ENCODE measurements at regions not wholly inside any gene's neighbourhood (a gene's known extent, or its start where the extent isn't known, plus 50 kb on each side); places are given as distances from the start of the nearest gene placed in this dataset.

DNA sequence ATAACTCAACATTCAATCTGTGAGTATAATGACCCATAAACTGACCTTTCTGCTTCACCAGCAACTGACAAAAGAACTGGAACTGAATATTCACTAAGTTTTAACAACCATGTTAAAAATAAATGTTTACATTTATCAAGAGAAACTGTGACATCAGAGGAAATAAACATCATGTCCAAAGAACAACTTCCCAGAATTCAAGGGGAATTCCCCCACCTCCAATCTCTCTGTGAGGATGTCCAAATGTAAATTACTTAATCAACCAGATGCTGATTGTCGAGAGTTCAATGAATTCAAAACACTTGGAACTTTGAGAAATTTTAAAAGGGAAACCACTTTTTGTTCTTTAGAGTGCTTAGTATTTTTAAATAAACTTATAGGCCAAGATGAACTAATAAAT lies 365.6 kb upstream of the ADGRL2 start:
- Mint-ChIP-seq H3K4me3 (ENCODE audit: unreplicated experiment) (no peak overlapping the region), H3K27ac (ENCODE audit: unreplicated experiment) (no peak overlapping the region), H3K4me1 (ENCODE audit: low read depth, unreplicated experiment) (no peaks in the 10 kb centered on the region), H3K27me3 (ENCODE audit: insufficient read depth, unreplicated experiment) (no peaks in the 10 kb centered on the region), H3K36me3 (ENCODE audit: insufficient read depth, unreplicated experiment) (no peaks in the 10 kb centered on the region), H3K9me3 (ENCODE audit: unreplicated experiment) (no peaks in the 10 kb centered on the region)
- BruUV-seq (replicated peaks): no TSS peak
- no peak for DNase-seq
- ChIA-PET POLR2A (no interaction called here), CTCF (no interaction called here)
- Histone ChIP-seq H3K4me1 (no peaks in the 10 kb centered on the region), H3K27me3 (replicated peaks; ENCODE audit: control insufficient read depth, insufficient read depth, low read length) (no peaks in the 10 kb centered on the region), H3K9me3 (no peaks in the 10 kb centered on the region), H3K4me3 (ENCODE audit: low read depth, low read length) (no peak overlapping the region), H3K36me3 (ENCODE audit: control insufficient read depth, insufficient read depth, low read length) (no peaks in the 10 kb centered on the region)
- TF ChIP-seq, protein P1, sequence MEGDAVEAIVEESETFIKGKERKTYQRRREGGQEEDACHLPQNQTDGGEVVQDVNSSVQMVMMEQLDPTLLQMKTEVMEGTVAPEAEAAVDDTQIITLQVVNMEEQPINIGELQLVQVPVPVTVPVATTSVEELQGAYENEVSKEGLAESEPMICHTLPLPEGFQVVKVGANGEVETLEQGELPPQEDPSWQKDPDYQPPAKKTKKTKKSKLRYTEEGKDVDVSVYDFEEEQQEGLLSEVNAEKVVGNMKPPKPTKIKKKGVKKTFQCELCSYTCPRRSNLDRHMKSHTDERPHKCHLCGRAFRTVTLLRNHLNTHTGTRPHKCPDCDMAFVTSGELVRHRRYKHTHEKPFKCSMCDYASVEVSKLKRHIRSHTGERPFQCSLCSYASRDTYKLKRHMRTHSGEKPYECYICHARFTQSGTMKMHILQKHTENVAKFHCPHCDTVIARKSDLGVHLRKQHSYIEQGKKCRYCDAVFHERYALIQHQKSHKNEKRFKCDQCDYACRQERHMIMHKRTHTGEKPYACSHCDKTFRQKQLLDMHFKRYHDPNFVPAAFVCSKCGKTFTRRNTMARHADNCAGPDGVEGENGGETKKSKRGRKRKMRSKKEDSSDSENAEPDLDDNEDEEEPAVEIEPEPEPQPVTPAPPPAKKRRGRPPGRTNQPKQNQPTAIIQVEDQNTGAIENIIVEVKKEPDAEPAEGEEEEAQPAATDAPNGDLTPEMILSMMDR (IDR thresholded peaks at IDR 0.05; ENCODE audit: insufficient read depth in 1 of 2, low read depth in 1 of 2, low read length in 1 of 2, severe bottlenecking in 1 of 2, unreplicated experiment in 1 of 2): no peak
- intact Hi-C loops (cut with micrococcal nuclease; ENCODE audit: unreplicated experiment): no loop called here

DNA sequence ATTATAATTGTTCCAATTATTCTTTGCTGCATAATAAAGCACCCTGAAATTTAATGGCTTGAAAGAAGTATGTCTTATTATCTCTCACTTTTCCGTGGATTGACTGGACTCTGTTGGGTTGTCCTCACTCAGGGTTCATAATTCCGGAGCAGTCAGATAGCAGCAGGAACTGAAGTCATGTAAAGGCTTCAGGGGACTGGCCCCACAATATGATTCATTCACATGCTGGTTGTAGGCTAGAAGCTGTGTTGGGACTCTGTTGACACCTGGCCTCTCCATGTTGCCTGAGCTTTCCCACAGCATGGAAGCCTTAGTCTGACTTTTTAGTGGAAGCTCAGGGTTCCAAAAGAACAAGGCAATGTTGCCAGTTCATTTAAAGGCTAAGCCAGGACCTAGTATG lies 367.1 kb upstream of the ADGRL2 start:
- BruUV-seq (replicated peaks): no TSS peak
- CTCF ChIA-PET: no interaction called here
- no peaks in the 10 kb centered on the region for H3K36me3 Mint-ChIP-seq (ENCODE audit: insufficient read depth, unreplicated experiment)
- H3K27me3 Mint-ChIP-seq (ENCODE audit: insufficient read depth, unreplicated experiment): no peaks in the 10 kb centered on the region
- H3K9me3 ChIP-seq: no peaks in the 10 kb centered on the region
- no peak overlapping the region for H3K4me3 ChIP-seq (ENCODE audit: low read depth, low read length)
- POLR2A ChIA-PET: no interaction called here
- DNase-seq: no peak
- no peaks in the 10 kb centered on the region for H3K36me3 ChIP-seq (ENCODE audit: control insufficient read depth, insufficient read depth, low read length)
- no peak overlapping the region for H3K4me3 Mint-ChIP-seq (ENCODE audit: unreplicated experiment)
- no peaks in the 10 kb centered on the region for H3K4me1 Mint-ChIP-seq (ENCODE audit: low read depth, unreplicated experiment)
- no peaks in the 10 kb centered on the region for H3K4me1 ChIP-seq
- H3K27me3 ChIP-seq (replicated peaks; ENCODE audit: control insufficient read depth, insufficient read depth, low read length): no peaks in the 10 kb centered on the region
- no peaks in the 10 kb centered on the region for H3K9me3 Mint-ChIP-seq (ENCODE audit: unreplicated experiment)
- intact Hi-C loops (cut with micrococcal nuclease; ENCODE audit: unreplicated experiment): no loop called here
- H3K27ac Mint-ChIP-seq (ENCODE audit: unreplicated experiment): no peak overlapping the region
- TF ChIP-seq, protein P1 (IDR thresholded peaks at IDR 0.05; ENCODE audit: insufficient read depth in 1 of 2, low read depth in 1 of 2, low read length in 1 of 2, severe bottlenecking in 1 of 2, unreplicated experiment in 1 of 2): no peak

DNA sequence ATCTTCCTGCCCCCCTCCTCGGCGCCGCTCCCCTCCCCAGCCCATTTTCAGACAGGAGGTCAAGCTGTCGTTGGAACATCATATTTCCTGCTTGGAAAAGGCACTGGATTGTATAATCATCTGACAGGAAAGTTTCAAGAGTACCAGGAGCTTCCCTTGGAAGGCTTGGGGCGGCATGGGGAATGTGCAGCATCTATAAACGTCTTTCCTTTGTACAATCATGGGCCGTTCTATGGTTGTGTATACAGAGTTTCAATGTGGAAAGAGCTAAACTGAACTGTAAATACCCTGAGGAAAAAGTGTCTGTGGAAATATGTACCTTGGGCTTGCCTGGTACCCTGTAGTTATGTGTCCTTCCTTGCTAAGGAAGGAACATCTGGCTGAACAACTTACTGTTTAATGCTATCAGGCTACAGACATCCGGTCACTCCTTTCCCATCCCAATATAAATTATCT lies 368.1 kb upstream of the ADGRL2 start:
- no peaks in the 10 kb centered on the region for H3K9me3 Mint-ChIP-seq (ENCODE audit: unreplicated experiment)
- H3K36me3 Mint-ChIP-seq (ENCODE audit: insufficient read depth, unreplicated experiment): no peaks in the 10 kb centered on the region
- no peak overlapping the region for H3K4me3 ChIP-seq (ENCODE audit: low read depth, low read length)
- H3K36me3 ChIP-seq (ENCODE audit: control insufficient read depth, insufficient read depth, low read length): no peaks in the 10 kb centered on the region
- H3K4me3 Mint-ChIP-seq (ENCODE audit: unreplicated experiment): no peak overlapping the region
- DNase-seq: no peak
- no TSS peak for BruUV-seq (replicated peaks)
- TF ChIP-seq, protein P1 (IDR thresholded peaks at IDR 0.05; ENCODE audit: insufficient read depth in 1 of 2, low read depth in 1 of 2, low read length in 1 of 2, severe bottlenecking in 1 of 2, unreplicated experiment in 1 of 2): no peak
- no peaks in the 10 kb centered on the region for H3K9me3 ChIP-seq
- H3K27ac Mint-ChIP-seq (ENCODE audit: unreplicated experiment): no peak overlapping the region
- H3K27me3 ChIP-seq (replicated peaks; ENCODE audit: control insufficient read depth, insufficient read depth, low read length): no peaks in the 10 kb centered on the region
- CTCF ChIA-PET: no interaction called here
- intact Hi-C loops (cut with micrococcal nuclease; ENCODE audit: unreplicated experiment): no loop called here
- H3K4me1 ChIP-seq: no peaks in the 10 kb centered on the region
- POLR2A ChIA-PET: no interaction called here
- H3K4me1 Mint-ChIP-seq (ENCODE audit: low read depth, unreplicated experiment): peaks cover 7% of the 10 kb centered on the region
- H3K27me3 Mint-ChIP-seq (ENCODE audit: insufficient read depth, unreplicated experiment): no peaks in the 10 kb centered on the region

Measured in Caco-2 (cell line).